GM13977 (cell line): ENCODE measurements at regions not wholly inside any gene's neighbourhood (a gene's known extent, or its start where the extent isn't known, plus 50 kb on each side); places are given as distances from the start of the nearest gene placed in this dataset.

ENCODE experiments used
- DNase-seq: peaks from one replicate; pipeline ENCODE4 v3.0.0; 2012; ENCODE audit warnings: low spot score
- in situ Hi-C: fragments of 300-500 bp; cut with MboI; formaldehyde crosslinking; loops from one replicate; pipeline ENCODE4 v1.12.0; 2022; ENCODE audit warnings: low sequenced_read_pairs, low pct_unique_long_range_greater_than_20kb, mixed read lengths, inconsistent platforms; ENCODE audit not compliant: unreplicated experiment
- TF ChIP-seq, protein P1 (sequence below): IDR thresholded peaks from 2 replicates; pipeline ENCODE4 v1.5.1; 2012; ENCODE audit warnings: mild to moderate bottlenecking, control low read depth; ENCODE audit not compliant: insufficient read depth; ENCODE audit errors: extremely low read depth, missing control alignments

DNA sequence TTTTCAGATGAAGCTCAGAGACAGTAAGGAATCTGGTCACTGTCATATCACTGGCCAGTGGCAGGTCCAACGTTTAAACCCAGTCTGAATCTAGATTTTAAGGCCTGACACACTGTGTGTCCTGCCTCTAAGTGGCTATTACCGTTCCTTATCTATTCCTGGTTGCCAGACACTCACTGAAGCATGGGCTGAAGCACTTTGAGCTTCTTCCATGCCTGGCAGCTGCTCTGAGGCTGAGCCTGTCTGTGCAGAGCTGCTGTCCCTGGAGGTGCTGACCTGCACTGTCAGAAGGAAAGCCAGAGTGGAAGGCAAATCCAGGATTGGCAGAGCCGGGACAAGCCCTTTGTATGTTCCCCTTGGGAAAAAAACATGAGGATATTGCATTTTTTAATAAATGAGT, 109.2 kb upstream of the SLC7A1 start:
- DNase-seq: no peak
- in situ Hi-C loops: loop anchor here (10.0 kb wide), 1 partner anchor 200 kb away; no protein-coding TSS in a partner anchor
- TF ChIP-seq, protein P1, sequence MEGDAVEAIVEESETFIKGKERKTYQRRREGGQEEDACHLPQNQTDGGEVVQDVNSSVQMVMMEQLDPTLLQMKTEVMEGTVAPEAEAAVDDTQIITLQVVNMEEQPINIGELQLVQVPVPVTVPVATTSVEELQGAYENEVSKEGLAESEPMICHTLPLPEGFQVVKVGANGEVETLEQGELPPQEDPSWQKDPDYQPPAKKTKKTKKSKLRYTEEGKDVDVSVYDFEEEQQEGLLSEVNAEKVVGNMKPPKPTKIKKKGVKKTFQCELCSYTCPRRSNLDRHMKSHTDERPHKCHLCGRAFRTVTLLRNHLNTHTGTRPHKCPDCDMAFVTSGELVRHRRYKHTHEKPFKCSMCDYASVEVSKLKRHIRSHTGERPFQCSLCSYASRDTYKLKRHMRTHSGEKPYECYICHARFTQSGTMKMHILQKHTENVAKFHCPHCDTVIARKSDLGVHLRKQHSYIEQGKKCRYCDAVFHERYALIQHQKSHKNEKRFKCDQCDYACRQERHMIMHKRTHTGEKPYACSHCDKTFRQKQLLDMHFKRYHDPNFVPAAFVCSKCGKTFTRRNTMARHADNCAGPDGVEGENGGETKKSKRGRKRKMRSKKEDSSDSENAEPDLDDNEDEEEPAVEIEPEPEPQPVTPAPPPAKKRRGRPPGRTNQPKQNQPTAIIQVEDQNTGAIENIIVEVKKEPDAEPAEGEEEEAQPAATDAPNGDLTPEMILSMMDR: no peak

DNA sequence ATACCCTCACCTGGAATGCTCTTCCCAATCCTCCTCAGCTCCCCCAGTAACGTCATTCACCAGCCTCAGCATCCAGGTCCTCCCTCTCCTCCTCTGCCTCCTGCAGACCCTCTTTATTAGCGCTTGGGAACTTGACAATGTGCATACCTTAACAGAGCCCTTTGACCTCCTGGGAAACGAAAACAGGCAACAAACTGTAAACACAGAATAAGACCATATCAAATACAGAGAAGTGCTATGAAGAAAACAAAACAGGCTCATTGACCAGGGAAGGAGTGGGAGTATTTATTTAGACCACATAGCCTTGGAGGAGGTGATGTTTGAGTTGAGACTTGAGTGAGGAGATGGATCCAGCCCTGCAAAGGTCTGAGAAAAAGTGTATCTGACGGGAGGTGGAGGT, 107.9 kb upstream of the SLC7A1 start:
- TF ChIP-seq, protein P1: no peak
- no peak for DNase-seq
- in situ Hi-C loops: loop anchor here (10.0 kb wide), 1 partner anchor 199 kb away; no protein-coding TSS in a partner anchor

GRCh38 chr13:29702912-29703351, 107.4 kb upstream of the SLC7A1 start:
- in situ Hi-C loops: loop anchor here (10.0 kb wide), 1 partner anchor 198 kb away; no protein-coding TSS in a partner anchor
- TF ChIP-seq, protein P1: no peak
- DNase-seq: no peak

DNA sequence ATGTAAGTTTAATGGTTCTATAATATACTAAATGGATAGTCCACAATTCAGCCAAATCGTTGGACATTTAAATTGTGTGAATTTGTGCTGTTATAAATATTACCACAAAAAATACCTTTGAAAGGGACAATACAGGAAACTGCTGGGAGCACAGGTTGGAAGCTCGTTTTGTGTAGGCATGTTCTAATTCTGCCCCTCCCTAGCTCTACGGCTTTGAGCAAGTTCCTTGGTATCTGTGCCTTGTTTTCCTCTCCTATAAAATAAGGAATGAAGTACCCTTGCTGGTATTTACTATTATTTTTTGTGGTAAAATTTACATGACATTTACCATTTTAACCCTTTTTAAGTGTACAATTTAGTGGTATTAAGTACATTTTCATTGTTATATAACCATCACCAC, 102.6 kb upstream of the SLC7A1 start:
- in situ Hi-C loops: no loop called here
- TF ChIP-seq, protein P1: no peak

DNA sequence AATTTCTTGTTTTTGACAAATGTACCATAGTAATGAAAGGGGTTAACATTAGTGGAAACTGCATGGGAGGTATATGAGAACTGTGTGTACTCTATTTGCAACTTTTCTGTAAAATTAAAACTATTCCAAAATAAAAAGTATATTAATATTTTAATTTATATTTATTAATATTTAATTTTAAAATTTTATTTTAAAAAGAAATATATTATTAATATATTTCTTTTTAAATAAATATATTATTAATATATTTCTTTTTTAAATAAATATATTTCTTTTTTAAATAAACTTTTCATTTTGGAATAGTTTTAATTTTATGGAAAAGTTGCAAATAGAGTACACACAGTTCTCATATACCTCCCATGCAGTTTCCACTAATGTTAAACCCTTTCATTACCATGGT, 101.1 kb upstream of the SLC7A1 start:
- TF ChIP-seq, protein P1: no peak

More for the DNA sequence above, 102.6 kb upstream of the SLC7A1 start:
- DNase-seq: no peak

GRCh38 chr13:29693275-29693945, 97.9 kb upstream of the SLC7A1 start:
- no peak for DNase-seq
- TF ChIP-seq, protein P1: no peak
- in situ Hi-C loops: no loop called here

More for the DNA sequence above, 101.1 kb upstream of the SLC7A1 start:
- no peak for DNase-seq
- in situ Hi-C loops: no loop called here
